GM12873 (cell line): ENCODE measurements at regions not wholly inside any gene's neighbourhood (a gene's known extent, or its start where the extent isn't known, plus 50 kb on each side); places are given as distances from the start of the nearest gene placed in this dataset.

Experiments used
- TF ChIP-seq, protein P1 (sequence below): IDR thresholded peaks from 2 replicates; pipeline ENCODE4 v1.5.1; 2012; ENCODE audit warnings: low read depth, mild to moderate bottlenecking, moderate library complexity, low read length, control low read depth; ENCODE audit not compliant: insufficient read depth; ENCODE audit errors: missing control alignments

GRCh38 chr15:69606921-69607500 lies 154.4 kb downstream of the RPLP1 start:
- TF ChIP-seq, protein P1, sequence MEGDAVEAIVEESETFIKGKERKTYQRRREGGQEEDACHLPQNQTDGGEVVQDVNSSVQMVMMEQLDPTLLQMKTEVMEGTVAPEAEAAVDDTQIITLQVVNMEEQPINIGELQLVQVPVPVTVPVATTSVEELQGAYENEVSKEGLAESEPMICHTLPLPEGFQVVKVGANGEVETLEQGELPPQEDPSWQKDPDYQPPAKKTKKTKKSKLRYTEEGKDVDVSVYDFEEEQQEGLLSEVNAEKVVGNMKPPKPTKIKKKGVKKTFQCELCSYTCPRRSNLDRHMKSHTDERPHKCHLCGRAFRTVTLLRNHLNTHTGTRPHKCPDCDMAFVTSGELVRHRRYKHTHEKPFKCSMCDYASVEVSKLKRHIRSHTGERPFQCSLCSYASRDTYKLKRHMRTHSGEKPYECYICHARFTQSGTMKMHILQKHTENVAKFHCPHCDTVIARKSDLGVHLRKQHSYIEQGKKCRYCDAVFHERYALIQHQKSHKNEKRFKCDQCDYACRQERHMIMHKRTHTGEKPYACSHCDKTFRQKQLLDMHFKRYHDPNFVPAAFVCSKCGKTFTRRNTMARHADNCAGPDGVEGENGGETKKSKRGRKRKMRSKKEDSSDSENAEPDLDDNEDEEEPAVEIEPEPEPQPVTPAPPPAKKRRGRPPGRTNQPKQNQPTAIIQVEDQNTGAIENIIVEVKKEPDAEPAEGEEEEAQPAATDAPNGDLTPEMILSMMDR, result no peak

DNA sequence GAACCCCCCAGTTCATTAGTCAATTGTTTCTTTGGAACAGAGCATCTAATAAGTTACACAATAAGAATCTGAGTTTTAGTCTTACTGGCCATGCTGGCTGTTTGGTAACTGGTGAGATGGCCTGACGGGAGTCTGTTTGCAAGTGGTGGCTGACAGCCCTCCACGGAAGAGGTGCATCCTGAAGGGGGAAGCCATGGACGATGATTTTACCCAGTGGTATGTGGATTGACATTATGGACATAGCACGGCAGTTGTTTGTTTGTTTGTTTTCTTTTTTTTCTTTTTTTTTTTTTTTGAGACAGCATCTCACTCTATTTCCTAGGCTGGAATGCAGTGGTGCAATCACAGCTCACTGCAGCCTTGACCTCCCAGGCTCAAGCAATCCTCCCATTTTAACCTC lies 156.0 kb downstream of the RPLP1 start:
- TF ChIP-seq, protein P1, result no peak

GRCh38 chr15:69609176-69609575 lies 156.6 kb downstream of the RPLP1 start:
- TF ChIP-seq, protein P1, result no peak

- TF ChIP-seq, protein P1, result no peak
Measured at GRCh38 chr15:69609776-69610175, 157.2 kb downstream of the RPLP1 start.

DNA sequence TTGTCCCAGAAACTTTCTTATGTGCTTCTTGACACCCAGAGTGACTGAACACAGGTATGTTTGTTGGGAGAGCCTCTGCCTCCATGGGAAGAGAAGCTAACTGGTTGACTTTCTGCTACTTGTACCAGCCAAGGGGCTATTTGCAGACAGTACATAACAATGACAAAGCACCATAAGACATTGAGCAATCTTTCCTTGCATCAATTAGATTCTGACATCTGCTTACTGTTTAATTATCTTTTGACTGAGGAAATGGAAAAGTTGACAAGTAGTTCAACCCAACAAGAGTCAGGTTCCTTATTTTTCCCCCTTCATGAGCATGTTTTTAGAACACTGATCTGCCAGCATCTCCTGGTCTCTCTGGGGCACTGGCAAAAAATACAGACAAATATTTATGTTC lies 157.7 kb downstream of the RPLP1 start:
- TF ChIP-seq, protein P1, result no peak

GRCh38 chr15:69610858-69611257 lies 158.2 kb downstream of the RPLP1 start:
- TF ChIP-seq, protein P1, result no peak

DNA sequence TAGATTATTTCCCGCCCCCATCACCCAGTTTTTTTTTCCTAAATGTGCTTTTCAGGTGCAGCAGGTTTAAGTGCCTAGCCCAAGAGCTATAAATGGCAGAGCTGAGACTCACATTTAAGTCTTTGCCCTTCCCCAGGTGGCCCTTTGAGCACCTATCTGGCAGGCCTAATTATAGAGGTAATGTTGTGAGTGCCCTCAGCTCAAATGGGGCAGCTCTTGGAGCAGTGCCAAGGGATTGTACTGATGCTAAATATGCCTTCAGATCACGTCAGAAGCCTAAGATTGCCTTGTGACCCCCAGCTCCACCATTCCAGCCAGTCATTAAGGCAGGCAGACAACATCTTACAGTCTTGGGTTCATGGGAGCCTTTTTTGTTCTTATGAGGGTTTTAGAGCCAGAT lies 159.5 kb downstream of the RPLP1 start:
- TF ChIP-seq, protein P1, result no peak
